ENCODE measurements at regions not wholly inside any gene's neighbourhood (a gene's known extent, or its start where the extent isn't known, plus 50 kb on each side); places are given as distances from the start of the nearest gene placed in this dataset.

- TF ChIP-seq ZFX (IDR thresholded peaks at IDR 0.05), result no peak
- TF ChIP-seq, protein P1, sequence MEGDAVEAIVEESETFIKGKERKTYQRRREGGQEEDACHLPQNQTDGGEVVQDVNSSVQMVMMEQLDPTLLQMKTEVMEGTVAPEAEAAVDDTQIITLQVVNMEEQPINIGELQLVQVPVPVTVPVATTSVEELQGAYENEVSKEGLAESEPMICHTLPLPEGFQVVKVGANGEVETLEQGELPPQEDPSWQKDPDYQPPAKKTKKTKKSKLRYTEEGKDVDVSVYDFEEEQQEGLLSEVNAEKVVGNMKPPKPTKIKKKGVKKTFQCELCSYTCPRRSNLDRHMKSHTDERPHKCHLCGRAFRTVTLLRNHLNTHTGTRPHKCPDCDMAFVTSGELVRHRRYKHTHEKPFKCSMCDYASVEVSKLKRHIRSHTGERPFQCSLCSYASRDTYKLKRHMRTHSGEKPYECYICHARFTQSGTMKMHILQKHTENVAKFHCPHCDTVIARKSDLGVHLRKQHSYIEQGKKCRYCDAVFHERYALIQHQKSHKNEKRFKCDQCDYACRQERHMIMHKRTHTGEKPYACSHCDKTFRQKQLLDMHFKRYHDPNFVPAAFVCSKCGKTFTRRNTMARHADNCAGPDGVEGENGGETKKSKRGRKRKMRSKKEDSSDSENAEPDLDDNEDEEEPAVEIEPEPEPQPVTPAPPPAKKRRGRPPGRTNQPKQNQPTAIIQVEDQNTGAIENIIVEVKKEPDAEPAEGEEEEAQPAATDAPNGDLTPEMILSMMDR (conservative IDR thresholded peaks at IDR 0.05), result no peak
- no peak overlapping the region for H3K27ac ChIP-seq
Observed at GRCh38 chr2:153197402-153198386, 280.9 kb downstream of the RPRM start.

- no peak for TF ChIP-seq ZFX (IDR thresholded peaks at IDR 0.05)
- TF ChIP-seq, protein P1 (conservative IDR thresholded peaks at IDR 0.05), result no peak
Observed at GRCh38 chr2:153196378-153197058, 282.0 kb downstream of the RPRM start.

GRCh38 chr2:153195342-153195741 lies 283.2 kb downstream of the RPRM start:
- H3K27ac ChIP-seq, result no peak overlapping the region
- TF ChIP-seq ZFX (IDR thresholded peaks at IDR 0.05), result no peak
- TF ChIP-seq, protein P1 (conservative IDR thresholded peaks at IDR 0.05), result no peak

More at GRCh38 chr2:153196378-153197058, 282.0 kb downstream of the RPRM start:
- no peak overlapping the region for H3K27ac ChIP-seq

DNA sequence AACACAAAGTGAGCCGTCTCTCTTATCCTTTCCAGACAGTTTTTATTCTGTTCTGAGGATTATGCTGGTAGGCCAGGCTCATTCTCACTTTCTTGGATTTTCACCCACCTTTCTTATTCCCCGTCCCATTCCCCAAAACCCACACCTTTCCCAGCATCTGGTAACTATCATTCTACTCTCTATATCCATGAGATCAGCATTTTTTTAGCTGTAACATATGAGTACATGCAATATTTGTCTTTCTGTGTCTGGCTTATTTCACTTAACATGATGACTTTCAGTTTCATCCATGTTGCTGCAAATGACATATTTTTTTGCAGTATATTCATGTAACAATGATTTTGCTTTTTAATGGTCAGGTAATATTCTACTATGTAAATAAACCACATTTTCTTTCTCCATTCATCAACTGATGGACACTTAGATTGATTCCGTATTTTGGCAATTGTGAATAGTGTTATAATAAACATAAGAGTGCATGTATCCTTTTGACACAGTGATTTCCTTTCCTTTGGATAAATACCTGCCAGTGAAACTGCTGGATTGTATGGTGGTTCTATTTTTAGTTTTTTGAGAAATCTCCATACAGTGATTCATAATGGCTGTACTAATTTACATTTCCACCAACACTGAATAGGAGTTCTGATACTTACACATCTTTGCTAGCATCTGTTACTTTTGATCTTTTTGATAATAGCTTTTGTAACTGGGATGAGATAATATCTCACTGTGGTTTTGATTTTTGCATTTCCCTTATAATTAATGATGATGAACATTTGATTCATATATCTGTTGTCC lies 289.3 kb downstream of the RPRM start:
- TF ChIP-seq, protein P1 (conservative IDR thresholded peaks at IDR 0.05), result no peak
- no peak for TF ChIP-seq ZFX (IDR thresholded peaks at IDR 0.05)
- no peak overlapping the region for H3K27ac ChIP-seq

- H3K27ac ChIP-seq, result no peak overlapping the region
- TF ChIP-seq ZFX (IDR thresholded peaks at IDR 0.05), result no peak
- TF ChIP-seq, protein P1 (conservative IDR thresholded peaks at IDR 0.05), result no peak
Observed at GRCh38 chr2:153179808-153180207, 298.8 kb downstream of the RPRM start.

DNA sequence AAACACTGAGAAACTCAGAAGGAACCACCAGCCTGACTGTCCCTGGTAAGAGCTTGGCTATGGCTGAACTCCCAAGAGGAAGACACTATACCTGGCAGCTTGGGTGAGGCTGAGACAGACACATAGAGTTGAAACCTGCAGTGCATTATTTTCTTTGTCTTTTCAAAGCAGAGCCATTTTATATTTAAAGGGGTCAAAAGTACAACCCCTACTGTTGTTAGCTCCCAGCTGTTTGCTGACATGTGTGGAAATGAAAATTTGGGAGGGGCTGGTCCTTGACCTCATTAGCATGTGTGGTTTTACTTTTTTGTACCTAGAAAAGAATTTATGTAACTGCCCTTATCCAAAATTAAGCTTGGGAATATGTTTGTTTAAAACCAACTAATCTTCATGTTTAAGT lies 309.0 kb downstream of the RPRM start:
- TF ChIP-seq, protein P1 (conservative IDR thresholded peaks at IDR 0.05), result no peak
- no peak for TF ChIP-seq ZFX (IDR thresholded peaks at IDR 0.05)
- H3K27ac ChIP-seq, result no peak overlapping the region
